NCI-H1930 (cell line): ENCODE measurements at regions not wholly inside any gene's neighbourhood (a gene's known extent, or its start where the extent isn't known, plus 50 kb on each side); places are given as distances from the start of the nearest gene placed in this dataset.

Source experiments
- DNase-seq, 2 experiments: peaks; one replicate each; lab custom pipeline; 2025; lab: John Stamatoyannopoulos, UW

GRCh38 chr12:124489220-124489619 is 78.2 kb downstream of the NCOR2 start:
- DNase-seq: no peak

DNA sequence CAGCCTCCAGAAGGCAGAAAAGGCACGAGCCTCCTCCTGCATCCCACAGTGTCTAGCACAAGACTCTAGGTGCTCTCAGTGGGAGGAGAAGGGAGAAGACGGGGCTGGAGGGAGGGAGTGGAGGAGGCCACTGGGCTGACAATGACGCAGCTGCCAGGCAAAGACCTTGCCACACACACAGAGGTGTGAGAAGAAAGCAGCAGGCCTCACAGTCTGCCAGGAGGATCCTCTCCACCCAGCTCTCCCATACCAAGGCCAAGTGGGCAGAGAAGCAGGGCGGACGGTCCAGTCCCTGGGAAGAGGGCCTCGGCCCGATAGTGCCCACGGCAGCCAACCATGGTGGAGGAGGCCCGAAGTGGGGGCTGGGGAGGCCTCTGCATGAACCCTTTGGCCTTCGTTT is 78.9 kb downstream of the NCOR2 start:
- DNase-seq: no peak

DNA sequence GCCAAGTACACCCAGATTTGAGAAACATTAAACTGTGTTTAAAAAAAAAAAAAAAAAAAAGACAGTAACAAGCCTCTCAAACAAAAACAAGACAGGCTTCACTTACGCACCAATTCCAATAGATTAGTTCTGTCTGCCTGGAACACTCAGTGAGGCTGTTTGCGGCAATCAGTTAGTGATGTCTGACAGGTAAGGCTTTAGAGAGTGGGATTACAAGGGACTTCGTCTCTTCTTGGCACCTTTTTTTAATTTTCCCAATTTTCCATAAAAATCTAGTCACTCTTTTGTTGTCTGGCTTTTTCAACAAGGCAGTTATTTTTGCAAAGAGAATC is 79.6 kb downstream of the NCOR2 start:
- no peak for DNase-seq

GRCh38 chr12:124487066-124487833 is 80.2 kb downstream of the NCOR2 start:
- DNase-seq: no peak

- no peak for DNase-seq
These were observed 81.0 kb downstream of the NCOR2 start for GRCh38 chr12:124486346-124486963.

DNA sequence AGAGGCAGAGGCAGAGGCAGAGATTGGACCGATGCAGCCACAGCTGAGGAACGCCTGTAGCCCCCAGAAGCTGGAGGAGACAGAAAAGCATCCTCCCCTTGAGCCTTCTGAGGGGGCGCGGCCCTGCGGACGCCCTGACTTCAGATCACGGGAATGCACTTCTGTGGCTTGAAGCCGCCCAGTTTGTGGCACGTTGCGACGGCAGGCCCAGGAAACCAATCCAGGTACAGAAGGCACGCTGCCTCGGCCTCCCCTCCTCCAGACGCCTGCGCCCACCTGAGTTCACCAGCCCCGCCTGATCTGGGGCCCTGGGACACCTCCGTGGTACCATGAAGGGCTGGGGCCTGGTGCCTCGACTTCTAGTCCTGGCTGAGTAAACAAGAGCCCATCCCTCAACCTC is 82.0 kb downstream of the NCOR2 start:
- no peak for DNase-seq

- DNase-seq: no peak
These were observed 82.9 kb downstream of the NCOR2 start for GRCh38 chr12:124484526-124484953.

GRCh38 chr12:124484067-124484466 is 83.3 kb downstream of the NCOR2 start:
- DNase-seq: no peak

DNA sequence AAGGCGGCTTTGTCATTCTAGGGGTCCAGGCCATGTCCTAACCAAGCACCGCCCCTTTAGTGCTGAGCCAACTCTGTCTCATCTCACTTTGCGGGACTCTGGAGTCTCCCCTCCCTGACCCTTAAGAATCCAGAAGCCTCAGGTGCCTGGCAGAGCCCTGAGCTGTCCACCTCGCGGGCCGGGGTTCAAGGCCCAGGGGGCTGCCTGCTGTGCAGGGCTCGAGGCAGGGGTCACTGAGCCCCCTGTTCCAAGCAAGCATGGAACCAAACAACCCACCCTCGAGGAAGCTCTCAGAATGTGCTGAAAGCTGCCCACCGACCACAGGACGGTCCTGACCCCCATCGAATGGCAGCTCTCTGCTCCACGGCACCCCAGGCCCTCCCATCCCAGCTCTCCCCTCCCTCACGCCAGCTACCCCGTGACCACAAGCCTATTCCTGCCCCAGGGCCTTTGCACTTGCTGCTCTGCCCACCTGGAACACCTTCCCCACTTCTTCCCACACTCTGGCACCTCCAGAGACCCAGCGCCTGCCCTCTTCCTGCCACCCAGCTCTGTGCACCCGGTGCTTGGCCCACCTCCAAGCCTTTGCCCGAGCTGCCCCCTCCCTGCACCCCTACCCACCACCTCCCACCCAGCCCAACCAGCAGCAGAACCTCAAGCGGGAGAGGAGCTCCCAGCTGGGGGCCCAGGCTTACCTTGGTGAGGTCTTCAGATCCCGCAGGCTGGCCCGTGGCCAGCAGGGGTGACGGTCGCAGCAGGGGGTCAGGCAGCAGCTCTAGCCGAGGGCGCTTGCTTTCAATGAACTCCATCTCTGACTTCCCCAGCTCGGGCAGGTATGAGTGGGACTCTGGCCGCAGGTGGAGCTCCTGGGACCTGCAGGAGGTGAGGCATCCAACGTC is 84.3 kb downstream of the NCOR2 start:
- no peak for DNase-seq

DNA sequence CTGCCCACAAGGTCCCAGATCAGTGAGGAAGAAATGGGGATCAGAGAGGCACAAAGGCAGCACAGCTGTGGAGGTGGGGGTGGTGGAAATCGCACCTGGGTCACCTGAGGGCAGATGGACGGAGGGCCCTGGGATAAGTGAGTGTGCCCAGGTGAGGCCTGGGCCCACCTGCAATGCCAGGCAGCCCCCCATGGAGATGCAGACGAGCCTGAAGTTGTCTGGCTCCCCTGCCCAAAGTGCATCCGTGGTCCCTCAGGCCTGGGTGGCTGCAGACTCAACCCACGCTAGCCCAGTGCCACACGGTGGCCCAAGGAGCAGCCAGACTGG is 84.9 kb downstream of the NCOR2 start:
- DNase-seq: no peak

DNA sequence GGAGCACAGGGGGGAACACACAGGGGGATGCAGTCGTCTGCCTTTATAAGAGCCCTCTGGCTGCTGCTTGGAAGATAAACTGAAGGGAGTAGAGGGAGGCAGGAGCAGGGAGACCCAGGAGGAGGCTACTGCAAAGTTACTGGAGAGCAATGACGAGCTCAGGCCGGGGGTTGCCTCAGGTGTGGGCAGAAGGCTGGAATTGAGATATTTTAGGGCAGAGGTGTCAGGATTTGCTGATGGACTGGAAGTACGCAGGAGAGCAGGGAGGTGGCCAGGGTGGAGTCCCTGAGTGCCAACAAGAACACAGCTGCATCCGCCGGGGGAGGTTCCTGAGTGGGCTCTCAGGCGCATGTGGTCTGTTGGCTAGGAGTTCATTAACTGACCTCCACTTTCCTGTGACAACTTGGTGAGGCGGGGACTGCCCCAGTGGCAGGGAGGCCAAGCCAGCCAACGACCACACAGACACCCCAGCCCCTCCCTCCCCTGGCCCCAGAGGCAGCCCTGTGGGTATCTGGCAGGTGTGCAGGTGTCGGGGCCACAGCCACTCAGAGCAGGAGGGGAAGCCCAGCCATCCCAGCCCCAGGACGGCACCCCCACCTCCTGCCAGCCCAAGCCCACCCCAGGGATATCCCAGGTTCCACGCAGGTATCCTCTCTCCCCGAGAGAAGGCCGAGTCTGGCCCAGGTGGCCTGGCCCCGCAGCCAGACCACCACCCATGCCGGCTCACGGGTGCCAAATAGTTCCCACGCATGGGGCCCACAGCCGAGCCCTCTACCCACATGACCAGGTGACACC is 85.4 kb downstream of the NCOR2 start:
- no peak for DNase-seq

DNA sequence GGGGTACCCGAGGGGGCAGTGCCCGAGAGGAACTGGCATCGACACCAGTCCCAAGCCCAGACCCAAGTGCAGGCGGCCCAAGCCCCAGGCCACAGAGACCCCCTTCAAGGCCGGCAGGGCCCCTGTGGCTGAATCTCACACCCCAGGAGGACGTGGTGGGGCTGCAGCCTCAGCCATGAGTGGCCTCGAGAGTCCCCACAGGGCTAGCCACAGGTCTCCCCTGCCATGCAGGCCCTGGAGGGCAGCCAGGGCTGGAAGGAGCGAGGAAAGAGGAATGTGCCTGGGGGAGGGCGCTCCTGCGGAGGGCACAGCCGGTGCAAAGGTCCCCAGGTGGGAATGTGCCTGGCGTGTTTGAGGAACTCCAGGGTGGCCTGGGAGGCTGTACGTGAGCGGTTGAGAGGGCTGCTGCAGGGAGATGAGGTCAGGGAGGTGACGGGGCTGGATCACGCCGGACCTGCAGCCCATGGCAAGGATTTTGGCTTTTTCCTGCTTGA is 86.1 kb downstream of the NCOR2 start:
- DNase-seq: no peak

DNA sequence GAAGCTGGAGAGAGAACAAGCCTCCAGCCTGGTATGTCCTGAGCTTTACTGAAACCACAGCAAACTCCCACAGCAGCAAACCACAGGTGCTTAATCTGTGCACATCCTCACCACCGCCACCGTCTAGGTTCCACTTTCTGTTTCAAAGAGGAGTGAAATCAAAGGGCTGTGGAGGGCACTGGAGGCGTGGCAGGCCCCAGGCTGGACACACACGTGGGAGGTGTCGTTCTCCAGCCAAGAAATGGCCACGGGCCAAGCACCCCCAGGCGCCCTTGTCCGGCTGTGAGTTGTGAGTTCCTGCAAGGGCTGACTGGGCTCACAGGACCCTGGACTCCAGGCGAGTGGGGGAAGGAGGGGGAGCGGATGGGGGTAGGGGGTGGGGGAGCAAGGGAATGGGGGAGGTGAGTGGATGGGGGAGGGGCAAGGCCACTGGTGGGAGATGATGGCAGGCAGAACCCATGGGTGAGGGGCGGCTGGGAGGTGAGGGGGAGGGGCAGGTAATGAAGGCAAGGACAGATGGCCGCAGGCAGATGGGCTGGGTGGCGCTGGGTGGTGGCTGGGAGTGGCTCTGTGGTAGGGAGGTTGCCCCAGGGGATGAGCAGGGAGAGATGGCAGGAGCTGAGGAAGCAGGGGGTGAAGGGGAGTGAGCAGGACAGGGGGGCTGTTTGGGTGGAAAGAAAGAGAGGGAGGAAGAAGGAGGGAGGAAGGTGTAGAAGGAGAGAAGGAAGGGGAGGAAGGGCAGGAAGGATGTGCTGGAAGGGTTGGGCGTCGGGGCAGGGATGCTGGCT is 86.7 kb downstream of the NCOR2 start:
- DNase-seq: no peak

GRCh38 chr12:124479680-124480468 is 87.5 kb downstream of the NCOR2 start:
- no peak for DNase-seq

- DNase-seq: no peak
These were observed 88.3 kb downstream of the NCOR2 start for GRCh38 chr12:124478985-124479645.

DNA sequence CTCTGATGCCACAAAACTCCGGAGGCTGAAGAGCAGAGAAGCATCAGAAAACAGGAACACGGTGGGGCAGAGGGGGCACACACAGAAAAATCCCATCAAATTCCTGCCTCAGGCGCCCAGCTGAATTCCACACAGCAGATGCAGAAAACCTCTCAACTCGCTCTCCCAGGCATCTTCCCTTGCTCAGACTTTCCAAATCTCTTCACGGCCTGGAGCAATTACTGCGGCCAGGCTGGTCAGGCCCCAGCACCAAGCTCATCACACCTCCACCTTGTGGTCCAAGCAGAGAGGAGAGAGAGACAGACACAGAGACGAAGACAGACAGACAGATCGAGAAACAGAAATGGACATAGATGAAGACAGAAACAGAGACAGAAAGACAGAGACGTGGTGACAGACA is 89.0 kb downstream of the NCOR2 start:
- DNase-seq: no peak

DNA sequence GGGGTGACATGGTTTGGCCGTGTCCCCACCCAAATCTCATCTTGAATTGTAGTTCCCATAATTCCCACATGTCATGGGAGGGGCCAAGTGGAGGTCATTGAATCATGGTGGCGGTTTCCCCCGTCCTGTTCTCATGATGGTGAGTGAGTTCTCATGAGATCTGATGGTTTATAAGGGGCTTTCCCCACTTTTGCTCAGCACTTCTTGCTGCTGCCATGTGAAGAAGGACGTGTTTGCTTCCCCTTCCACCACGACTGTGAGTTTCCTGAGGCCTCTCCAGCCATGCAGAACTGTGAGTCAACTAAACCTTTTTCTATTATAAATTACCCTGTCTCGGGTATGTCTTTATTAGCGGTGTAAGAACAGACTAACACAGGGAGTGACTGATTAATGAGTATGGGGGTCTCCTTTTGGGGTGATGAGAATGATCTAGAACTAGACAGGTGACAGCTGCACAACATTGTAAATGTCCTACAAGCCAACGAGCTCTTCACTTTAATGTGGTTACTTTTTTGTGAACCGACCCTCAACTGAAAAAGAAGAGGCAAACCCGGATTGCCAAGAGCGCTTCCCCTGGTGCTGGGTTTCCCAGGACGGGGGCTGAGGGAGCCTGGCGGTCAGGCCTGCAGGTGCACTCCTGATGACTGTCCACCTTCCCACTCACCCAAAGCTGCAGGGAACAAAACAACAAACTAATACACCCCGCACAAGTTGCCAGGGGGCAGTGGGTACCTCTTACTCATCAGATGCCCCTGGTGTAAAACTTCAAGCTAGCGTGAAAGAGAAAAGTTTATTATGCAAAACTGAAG is 90.1 kb downstream of the NCOR2 start:
- DNase-seq: no peak

DNA sequence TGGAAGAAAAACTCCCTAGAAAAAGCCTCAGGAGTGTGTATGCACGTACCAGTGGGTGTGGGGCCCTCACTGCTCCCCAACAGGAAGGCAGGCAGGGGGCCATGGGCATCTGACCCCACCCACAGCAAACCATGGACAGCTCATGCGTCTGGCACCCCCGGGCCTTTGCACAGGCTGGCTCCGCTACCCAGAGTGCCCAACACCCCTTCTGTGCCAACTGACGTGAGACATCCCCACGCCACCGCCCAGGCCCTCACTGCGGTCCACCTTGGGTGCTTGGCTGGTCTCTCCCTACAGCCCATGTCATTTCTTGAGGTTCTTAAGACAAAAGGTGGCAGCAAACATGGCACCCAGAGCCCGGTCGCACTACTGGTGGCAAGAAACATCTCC is 91.4 kb downstream of the NCOR2 start:
- DNase-seq: no peak
